HCT116 (cell line): ENCODE measurements at regions not wholly inside any gene's neighbourhood (a gene's known extent, or its start where the extent isn't known, plus 50 kb on each side); places are given as distances from the start of the nearest gene placed in this dataset.

Experiments used
- ATAC-seq: fragments of 200-7000 bp; cut with Tn5 transposase; 2 replicates; pipeline ENCODE4 v1.9.1; 2020; ENCODE audit warnings: mild to moderate bottlenecking, moderate library complexity
- BruUV-seq: library from RNA; stranded (reverse); fragments of 400-500 nt; replicated peaks from 2 replicates; lab custom pipeline; 2021; lab: Mats Ljungman, UMichigan
- CTCF ChIA-PET: fragments of 300-600 bp; sonication (Branson Sonifier 250); formaldehyde crosslinking; loops from one replicate; lab custom pipeline; 2021; ENCODE audit warnings: antibody characterized with exemption; lab: Charles Lee
- POLR2A ChIA-PET: fragments of 300-600, 350-600 bp; sonication (Branson Sonifier 250); formaldehyde crosslinking; loops from one replicate; lab custom pipeline; 2021; ENCODE audit warnings: antibody characterized with exemption; lab: Charles Lee
- RAD21 ChIA-PET, 2 experiments: fragments of 300-600 bp; sonication (Branson Sonifier 250); formaldehyde crosslinking; loops; one replicate each; lab custom pipeline; 2023; ENCODE audit warnings: low total read pairs in 2 of 2; ENCODE audit not compliant: uncharacterized antibody in 2 of 2, unreplicated experiment in 2 of 2, low non-redundant PET in 1 of 2; lab: Charles Lee
- DNase-seq: peaks from one replicate; pipeline ENCODE4 v3.0.0-alpha.2; 2010; ENCODE audit warnings: low read depth, low spot score
- H2AFZ ChIP-seq: fragments of 200-600 bp; shearing (Covaris generic), sonication (generic); 2 replicates; pipeline ENCODE4 v1.6.1; 2017; ENCODE audit warnings: low read depth, mixed run types, mixed read lengths, antibody characterized with exemption, low read length; ENCODE audit not compliant: poor library complexity, severe bottlenecking
- H3K27ac ChIP-seq: 2 replicates; pipeline ENCODE4 v1.5.1; 2012; ENCODE audit warnings: low read depth, low read length
- H3K27me3 ChIP-seq: fragments of 200-600 bp; sonication (generic); 2 replicates; pipeline ENCODE4 v1.6.1; 2016; ENCODE audit warnings: mixed run types, low read length, mixed read lengths; ENCODE audit not compliant: insufficient read depth
- H3K36me3 ChIP-seq, 2 experiments: fragments of 200-500 bp in 1 of 2; fragments of 200-600 bp in 1 of 2; sonication (Bioruptor generic) in 1 of 2; sonication (generic) in 1 of 2; 2 replicates each; pipeline versions ENCODE4 v1.5.1 to v1.6.1; 2014 to 2016; ENCODE audit warnings: low read length in 2 of 2, inconsistent platforms in 1 of 2, mixed read lengths in 1 of 2, mixed run types in 1 of 2; ENCODE audit not compliant: insufficient read depth in 2 of 2, control insufficient read depth in 1 of 2
- H3K4me1 ChIP-seq, 2 experiments: fragments of 200-600 bp in 1 of 2; sonication (generic) in 1 of 2; 2 replicates each; pipeline versions ENCODE4 v1.5.1 to v1.6.1; 2012 to 2017; ENCODE audit warnings: low read length in 2 of 2, inconsistent platforms in 1 of 2, mild to moderate bottlenecking in 1 of 2, mixed read lengths in 1 of 2, mixed run types in 1 of 2, moderate library complexity in 1 of 2; ENCODE audit not compliant: insufficient read depth in 2 of 2, control insufficient read depth in 1 of 2
- H3K4me2 ChIP-seq: fragments of 200-600 bp; sonication (generic); 2 replicates; pipeline ENCODE4 v1.6.1; 2017; ENCODE audit warnings: mixed run types, low read length, mixed read lengths
- H3K4me3 ChIP-seq, 2 experiments: fragments of 200-600 bp in 1 of 2; sonication (generic) in 1 of 2; replicated peaks in 1 of 2; 2 replicates each; pipeline ENCODE4 v1.5.1; 2011 to 2016; ENCODE audit warnings: low read length in 2 of 2, control low read depth in 1 of 2, low read depth in 1 of 2, mild to moderate bottlenecking in 1 of 2, mixed read lengths in 1 of 2, mixed run types in 1 of 2
- H3K79me2 ChIP-seq: fragments of 200-600 bp; sonication (generic); 2 replicates; pipeline ENCODE4 v1.6.1; 2017; ENCODE audit warnings: mild to moderate bottlenecking, mixed run types, low read length, moderate library complexity, mixed read lengths; ENCODE audit not compliant: insufficient read depth
- H3K9ac ChIP-seq: fragments of 200-600 bp; sonication (generic); 2 replicates; pipeline ENCODE4 v1.6.1; 2016; ENCODE audit warnings: low read length, mixed read lengths
- H3K9me2 ChIP-seq: fragments of 200-600 bp; sonication (generic), shearing (Covaris generic); 2 replicates; pipeline ENCODE4 v1.6.1; 2017; ENCODE audit warnings: mixed run types, mild to moderate bottlenecking, moderate library complexity; ENCODE audit not compliant: insufficient read depth
- H3K9me3 ChIP-seq, 2 experiments: fragments of 200-500 bp in 1 of 2; fragments of 200-600 bp in 1 of 2; sonication (Bioruptor generic) in 1 of 2; sonication (generic) in 1 of 2; 2 replicates each; pipeline ENCODE4 v1.6.1; 2014 to 2017; ENCODE audit warnings: low read length in 2 of 2, mixed read lengths in 2 of 2, inconsistent platforms in 1 of 2, low read depth in 1 of 2, mild to moderate bottlenecking in 1 of 2, mixed run types in 1 of 2, moderate library complexity in 1 of 2; ENCODE audit not compliant: control insufficient read depth in 1 of 2, insufficient read depth in 1 of 2
- H4K20me1 ChIP-seq: fragments of 200-600 bp; sonication (generic), shearing (Covaris generic); 2 replicates; pipeline ENCODE4 v1.6.1; 2017; ENCODE audit warnings: mixed run types, mild to moderate bottlenecking, moderate library complexity; ENCODE audit not compliant: insufficient read depth
- CBX3 ChIP-seq: IDR thresholded peaks from 2 replicates; pipeline ENCODE4 v1.6.1; 2012; ENCODE audit warnings: low read depth
- CEBPB ChIP-seq: IDR thresholded peaks from 2 replicates; pipeline ENCODE4 v1.6.1; 2012; ENCODE audit warnings: low read depth
- EGR1 ChIP-seq: IDR thresholded peaks from 2 replicates; pipeline ENCODE4 v1.6.1; 2012; ENCODE audit warnings: low read depth
- ELF1 ChIP-seq: IDR thresholded peaks from 2 replicates; pipeline ENCODE4 v1.6.1; 2012; ENCODE audit warnings: low read depth, borderline replicate concordance
- EZH2phosphoT487 ChIP-seq: fragments of 200-600 bp; IDR thresholded peaks from 2 replicates; pipeline ENCODE4 v1.6.1; 2018; ENCODE audit warnings: antibody characterized with exemption, borderline replicate concordance
- FOSL1 ChIP-seq: IDR thresholded peaks from 2 replicates; pipeline ENCODE4 v1.6.1; 2012; ENCODE audit warnings: low read depth
- JUND ChIP-seq: IDR thresholded peaks from 2 replicates; pipeline ENCODE4 v1.6.1; 2012
- POLR2A ChIP-seq: IDR thresholded peaks from 2 replicates; pipeline ENCODE4 v1.7.0; 2011; ENCODE audit warnings: borderline replicate concordance; ENCODE audit not compliant: insufficient read depth, insufficient read length; ENCODE audit errors: extremely low read depth
- POLR2AphosphoS5 ChIP-seq: IDR thresholded peaks from 2 replicates; pipeline ENCODE4 v1.6.1; 2011; ENCODE audit warnings: mild to moderate bottlenecking, low read depth, low read length, moderate library complexity
- SIN3A ChIP-seq: IDR thresholded peaks from 2 replicates; pipeline ENCODE4 v1.6.1; 2012; ENCODE audit warnings: low read depth
- SP1 ChIP-seq: IDR thresholded peaks from 2 replicates; pipeline ENCODE4 v1.6.1; 2012; ENCODE audit warnings: low read depth
- SRF ChIP-seq: IDR thresholded peaks from 2 replicates; pipeline ENCODE4 v1.6.1; 2012; ENCODE audit warnings: low read depth
- TCF7L2 ChIP-seq: IDR thresholded peaks from 2 replicates; pipeline ENCODE4 v1.7.0; 2011; ENCODE audit warnings: borderline replicate concordance, inconsistent platforms; ENCODE audit not compliant: insufficient read depth, insufficient read length; ENCODE audit errors: extremely low read depth
- YY1 ChIP-seq: IDR thresholded peaks from 2 replicates; pipeline ENCODE4 v1.6.1; 2011; ENCODE audit warnings: low read length, low read depth, moderate library complexity, mild to moderate bottlenecking; ENCODE audit not compliant: insufficient replicate concordance; ENCODE audit errors: extremely low read depth
- ZFX ChIP-seq: fragments of 450-650 bp; IDR thresholded peaks from 2 replicates; pipeline ENCODE4 v1.6.1; 2017
- intact Hi-C: fragments of 100-400 bp; cut with micrococcal nuclease; formaldehyde crosslinking; loops from 2 replicates; pipeline ENCODE4 v1.10.0; 2022
- TF ChIP-seq, protein P1 (sequence below): IDR thresholded peaks from 2 replicates; pipeline ENCODE4 v1.6.1; 2012
- TF ChIP-seq, protein P2 (sequence below): IDR thresholded peaks from 2 replicates; pipeline ENCODE4 v1.6.1; 2012; ENCODE audit warnings: low read depth
- TF ChIP-seq, protein P3 (sequence below), 3 experiments: fragments of 200-600 bp in 1 of 3; sonication (generic) in 1 of 3; IDR thresholded peaks in 2 of 3; conservative IDR thresholded peaks in 1 of 3; 2 replicates each; pipeline ENCODE4 v1.5.1; 2012 to 2017; ENCODE audit warnings: low read depth in 2 of 3, low read length in 2 of 3, antibody characterized with exemption in 1 of 3, borderline replicate concordance in 1 of 3, control low read depth in 1 of 3, mild to moderate bottlenecking in 1 of 3, mixed read lengths in 1 of 3, mixed run types in 1 of 3, moderate library complexity in 1 of 3; ENCODE audit not compliant: insufficient read depth in 1 of 3
- TF ChIP-seq, protein P4 (sequence below): IDR thresholded peaks from 2 replicates; pipeline ENCODE4 v1.6.1; 2012
- TF ChIP-seq, protein P5 (sequence below): IDR thresholded peaks from 2 replicates; pipeline ENCODE4 v1.6.1; 2011; ENCODE audit warnings: mild to moderate bottlenecking, low read length, moderate library complexity; ENCODE audit not compliant: insufficient replicate concordance; ENCODE audit errors: extremely low read depth

DNA sequence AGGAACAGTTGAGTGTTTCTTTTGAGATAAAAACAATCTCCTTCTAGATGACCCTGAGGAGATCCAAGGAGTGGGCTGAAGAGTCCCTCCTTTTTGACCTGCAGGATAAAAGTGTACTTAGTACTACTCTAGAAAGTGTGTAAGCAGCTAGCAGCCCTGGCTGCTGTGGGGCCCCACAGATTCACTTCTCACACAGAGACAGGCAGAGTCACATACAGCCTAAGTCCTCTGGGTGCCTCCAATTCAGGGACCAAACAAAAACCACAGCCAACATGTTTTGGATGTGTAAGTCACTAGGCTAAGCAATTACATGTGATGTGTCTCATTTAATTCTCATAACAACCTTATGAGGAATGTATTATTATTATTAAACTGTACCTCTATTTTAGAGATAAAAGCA, 97.1 kb downstream of the TMEM100 start:
- Histone ChIP-seq H3K4me1 (no peaks in the 10 kb centered on the region), H3K27ac (no peak overlapping the region), H2AFZ (no peak overlapping the region), H3K4me3 (no peak overlapping the region), H3K4me2 (no peak overlapping the region), H3K27me3 (peaks cover 48% of the 10 kb centered on the region), H3K9ac (no peak overlapping the region), H4K20me1 (no peaks in the 10 kb centered on the region), H3K9me3 (no peaks in the 10 kb centered on the region), H3K36me3 (no peaks in the 10 kb centered on the region), H3K79me2 (no peaks in the 10 kb centered on the region), H3K9me2 (no peaks in the 10 kb centered on the region)
- TF ChIP-seq, protein P1, sequence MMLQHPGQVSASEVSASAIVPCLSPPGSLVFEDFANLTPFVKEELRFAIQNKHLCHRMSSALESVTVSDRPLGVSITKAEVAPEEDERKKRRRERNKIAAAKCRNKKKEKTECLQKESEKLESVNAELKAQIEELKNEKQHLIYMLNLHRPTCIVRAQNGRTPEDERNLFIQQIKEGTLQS, result no peak
- TF ChIP-seq FOSL1, result no peak
- TF ChIP-seq POLR2AphosphoS5, result no peak
- TF ChIP-seq EZH2phosphoT487, result no peak
- no peak for TF ChIP-seq YY1
- TF ChIP-seq ELF1, result no peak
- TF ChIP-seq SIN3A, result no peak
- TF ChIP-seq, protein P2, sequence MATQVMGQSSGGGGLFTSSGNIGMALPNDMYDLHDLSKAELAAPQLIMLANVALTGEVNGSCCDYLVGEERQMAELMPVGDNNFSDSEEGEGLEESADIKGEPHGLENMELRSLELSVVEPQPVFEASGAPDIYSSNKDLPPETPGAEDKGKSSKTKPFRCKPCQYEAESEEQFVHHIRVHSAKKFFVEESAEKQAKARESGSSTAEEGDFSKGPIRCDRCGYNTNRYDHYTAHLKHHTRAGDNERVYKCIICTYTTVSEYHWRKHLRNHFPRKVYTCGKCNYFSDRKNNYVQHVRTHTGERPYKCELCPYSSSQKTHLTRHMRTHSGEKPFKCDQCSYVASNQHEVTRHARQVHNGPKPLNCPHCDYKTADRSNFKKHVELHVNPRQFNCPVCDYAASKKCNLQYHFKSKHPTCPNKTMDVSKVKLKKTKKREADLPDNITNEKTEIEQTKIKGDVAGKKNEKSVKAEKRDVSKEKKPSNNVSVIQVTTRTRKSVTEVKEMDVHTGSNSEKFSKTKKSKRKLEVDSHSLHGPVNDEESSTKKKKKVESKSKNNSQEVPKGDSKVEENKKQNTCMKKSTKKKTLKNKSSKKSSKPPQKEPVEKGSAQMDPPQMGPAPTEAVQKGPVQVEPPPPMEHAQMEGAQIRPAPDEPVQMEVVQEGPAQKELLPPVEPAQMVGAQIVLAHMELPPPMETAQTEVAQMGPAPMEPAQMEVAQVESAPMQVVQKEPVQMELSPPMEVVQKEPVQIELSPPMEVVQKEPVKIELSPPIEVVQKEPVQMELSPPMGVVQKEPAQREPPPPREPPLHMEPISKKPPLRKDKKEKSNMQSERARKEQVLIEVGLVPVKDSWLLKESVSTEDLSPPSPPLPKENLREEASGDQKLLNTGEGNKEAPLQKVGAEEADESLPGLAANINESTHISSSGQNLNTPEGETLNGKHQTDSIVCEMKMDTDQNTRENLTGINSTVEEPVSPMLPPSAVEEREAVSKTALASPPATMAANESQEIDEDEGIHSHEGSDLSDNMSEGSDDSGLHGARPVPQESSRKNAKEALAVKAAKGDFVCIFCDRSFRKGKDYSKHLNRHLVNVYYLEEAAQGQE, result no peak
- no peak for TF ChIP-seq POLR2A
- TF ChIP-seq ZFX, result no peak
- TF ChIP-seq CEBPB, result no peak
- TF ChIP-seq, protein P3, sequence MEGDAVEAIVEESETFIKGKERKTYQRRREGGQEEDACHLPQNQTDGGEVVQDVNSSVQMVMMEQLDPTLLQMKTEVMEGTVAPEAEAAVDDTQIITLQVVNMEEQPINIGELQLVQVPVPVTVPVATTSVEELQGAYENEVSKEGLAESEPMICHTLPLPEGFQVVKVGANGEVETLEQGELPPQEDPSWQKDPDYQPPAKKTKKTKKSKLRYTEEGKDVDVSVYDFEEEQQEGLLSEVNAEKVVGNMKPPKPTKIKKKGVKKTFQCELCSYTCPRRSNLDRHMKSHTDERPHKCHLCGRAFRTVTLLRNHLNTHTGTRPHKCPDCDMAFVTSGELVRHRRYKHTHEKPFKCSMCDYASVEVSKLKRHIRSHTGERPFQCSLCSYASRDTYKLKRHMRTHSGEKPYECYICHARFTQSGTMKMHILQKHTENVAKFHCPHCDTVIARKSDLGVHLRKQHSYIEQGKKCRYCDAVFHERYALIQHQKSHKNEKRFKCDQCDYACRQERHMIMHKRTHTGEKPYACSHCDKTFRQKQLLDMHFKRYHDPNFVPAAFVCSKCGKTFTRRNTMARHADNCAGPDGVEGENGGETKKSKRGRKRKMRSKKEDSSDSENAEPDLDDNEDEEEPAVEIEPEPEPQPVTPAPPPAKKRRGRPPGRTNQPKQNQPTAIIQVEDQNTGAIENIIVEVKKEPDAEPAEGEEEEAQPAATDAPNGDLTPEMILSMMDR (IDR thresholded peaks at IDR 0.05 in 2 of 3, conservative IDR thresholded peaks at IDR 0.05 in 1 of 3; ENCODE audit: borderline replicate concordance in 1 of 3, insufficient read depth in 1 of 3, low read depth in 2 of 3, low read length in 2 of 3), result no peak
- TF ChIP-seq SRF, result no peak
- TF ChIP-seq EGR1, result no peak
- TF ChIP-seq, protein P4, sequence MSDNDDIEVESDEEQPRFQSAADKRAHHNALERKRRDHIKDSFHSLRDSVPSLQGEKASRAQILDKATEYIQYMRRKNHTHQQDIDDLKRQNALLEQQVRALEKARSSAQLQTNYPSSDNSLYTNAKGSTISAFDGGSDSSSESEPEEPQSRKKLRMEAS, result no peak
- TF ChIP-seq SP1, result no peak
- no peak for TF ChIP-seq CBX3
- no peak for TF ChIP-seq JUND
- no peak for TF ChIP-seq TCF7L2
- TF ChIP-seq, protein P5, sequence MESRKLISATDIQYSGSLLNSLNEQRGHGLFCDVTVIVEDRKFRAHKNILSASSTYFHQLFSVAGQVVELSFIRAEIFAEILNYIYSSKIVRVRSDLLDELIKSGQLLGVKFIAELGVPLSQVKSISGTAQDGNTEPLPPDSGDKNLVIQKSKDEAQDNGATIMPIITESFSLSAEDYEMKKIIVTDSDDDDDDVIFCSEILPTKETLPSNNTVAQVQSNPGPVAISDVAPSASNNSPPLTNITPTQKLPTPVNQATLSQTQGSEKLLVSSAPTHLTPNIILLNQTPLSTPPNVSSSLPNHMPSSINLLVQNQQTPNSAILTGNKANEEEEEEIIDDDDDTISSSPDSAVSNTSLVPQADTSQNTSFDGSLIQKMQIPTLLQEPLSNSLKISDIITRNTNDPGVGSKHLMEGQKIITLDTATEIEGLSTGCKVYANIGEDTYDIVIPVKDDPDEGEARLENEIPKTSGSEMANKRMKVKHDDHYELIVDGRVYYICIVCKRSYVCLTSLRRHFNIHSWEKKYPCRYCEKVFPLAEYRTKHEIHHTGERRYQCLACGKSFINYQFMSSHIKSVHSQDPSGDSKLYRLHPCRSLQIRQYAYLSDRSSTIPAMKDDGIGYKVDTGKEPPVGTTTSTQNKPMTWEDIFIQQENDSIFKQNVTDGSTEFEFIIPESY, result no peak
- RAD21 ChIA-PET, result no interaction called here
- POLR2A ChIA-PET, result no interaction called here
- intact Hi-C loops, result no loop called here
- BruUV-seq, result no TSS peak
- DNase-seq (no peak), ATAC-seq (no peak)
- CTCF ChIA-PET, result no interaction called here
